ENCODE measurements at regions not wholly inside any gene's neighbourhood (a gene's known extent, or its start where the extent isn't known, plus 50 kb on each side); places are given as distances from the start of the nearest gene placed in this dataset.

DNA sequence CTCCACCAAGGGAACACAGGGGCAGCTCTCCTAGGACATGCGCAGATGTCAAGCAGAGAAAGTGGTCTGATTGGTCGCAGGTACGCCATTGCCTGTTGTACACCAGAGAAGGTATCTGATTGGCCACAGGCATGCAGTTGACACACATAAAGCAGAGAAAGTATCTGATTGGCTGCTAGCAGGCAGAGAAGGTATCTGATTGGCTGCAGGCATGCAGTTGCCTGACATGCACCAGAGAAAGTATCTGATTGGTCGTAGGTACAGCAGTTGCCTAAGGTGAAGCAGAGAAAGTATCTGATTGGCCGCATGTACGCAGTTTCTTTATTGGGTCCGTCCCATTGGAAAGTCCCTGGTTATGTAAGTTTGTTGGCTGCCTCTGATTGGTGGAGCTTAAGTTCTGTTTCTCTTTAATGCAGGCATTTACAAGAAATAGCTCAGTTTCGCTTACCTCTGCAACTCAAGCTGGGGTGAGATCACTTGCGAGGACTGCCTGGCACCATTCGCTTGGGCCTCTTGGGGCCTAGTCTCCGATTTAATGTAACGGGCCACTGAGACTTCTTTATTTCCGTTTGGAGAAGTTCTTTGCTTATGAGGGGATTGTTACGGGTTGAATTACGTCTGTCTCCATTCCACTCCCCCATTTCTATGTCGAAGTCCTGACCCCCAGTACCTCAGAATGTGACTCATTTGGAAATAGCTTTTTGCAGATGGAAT, 74.2 kb downstream of the SIK1 start:
- Histone ChIP-seq H2AFZ (ENCODE audit: low read length) (no peak overlapping the region), H4K20me1 (ENCODE audit: low read length) (no peaks in the 10 kb centered on the region), H3K27ac (ENCODE audit: low read length) (no peak overlapping the region), H3K9me2 (replicated peaks; ENCODE audit: low read length) (no peaks in the 10 kb centered on the region), H3K36me3 (ENCODE audit: low read depth, low read length) (no peaks in the 10 kb centered on the region), H3K9me3 (ENCODE audit: low read length) (no peaks in the 10 kb centered on the region), H3K4me1 (ENCODE audit: insufficient read depth, low read length) (no peaks in the 10 kb centered on the region), H3K4me3 (ENCODE audit: low read length) (no peak overlapping the region), H3K9ac (ENCODE audit: low read length) (no peak overlapping the region), H3K27me3 (ENCODE audit: low read length) (no peaks in the 10 kb centered on the region), H3K4me2 (ENCODE audit: low read length) (no peak overlapping the region), H3K79me2 (ENCODE audit: low read length) (no peaks in the 10 kb centered on the region), H3F3A (ENCODE audit: low read length, unreplicated experiment) (no peaks in the 10 kb centered on the region)
- CTCF ChIA-PET: no interaction called here
- POLR2A ChIA-PET (ENCODE audit: unreplicated experiment): no interaction called here
- peak; percentile 12 for DNase-seq
- intact Hi-C loops (cut with micrococcal nuclease): no loop called here
- no peak; the same call in 1 of the 2 replicates for ATAC-seq
- TF ChIP-seq EZH2phosphoT487 (IDR thresholded peaks at IDR 0.05; ENCODE audit: borderline replicate concordance, low read length): no peak
- TF ChIP-seq, protein P1, sequence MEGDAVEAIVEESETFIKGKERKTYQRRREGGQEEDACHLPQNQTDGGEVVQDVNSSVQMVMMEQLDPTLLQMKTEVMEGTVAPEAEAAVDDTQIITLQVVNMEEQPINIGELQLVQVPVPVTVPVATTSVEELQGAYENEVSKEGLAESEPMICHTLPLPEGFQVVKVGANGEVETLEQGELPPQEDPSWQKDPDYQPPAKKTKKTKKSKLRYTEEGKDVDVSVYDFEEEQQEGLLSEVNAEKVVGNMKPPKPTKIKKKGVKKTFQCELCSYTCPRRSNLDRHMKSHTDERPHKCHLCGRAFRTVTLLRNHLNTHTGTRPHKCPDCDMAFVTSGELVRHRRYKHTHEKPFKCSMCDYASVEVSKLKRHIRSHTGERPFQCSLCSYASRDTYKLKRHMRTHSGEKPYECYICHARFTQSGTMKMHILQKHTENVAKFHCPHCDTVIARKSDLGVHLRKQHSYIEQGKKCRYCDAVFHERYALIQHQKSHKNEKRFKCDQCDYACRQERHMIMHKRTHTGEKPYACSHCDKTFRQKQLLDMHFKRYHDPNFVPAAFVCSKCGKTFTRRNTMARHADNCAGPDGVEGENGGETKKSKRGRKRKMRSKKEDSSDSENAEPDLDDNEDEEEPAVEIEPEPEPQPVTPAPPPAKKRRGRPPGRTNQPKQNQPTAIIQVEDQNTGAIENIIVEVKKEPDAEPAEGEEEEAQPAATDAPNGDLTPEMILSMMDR (conservative IDR thresholded peaks at IDR 0.05; ENCODE audit: low read depth, low read length): no peak
- no peak for TF ChIP-seq EZH2 (IDR thresholded peaks at IDR 0.05; ENCODE audit: low read length, unreplicated experiment)
- BruUV-seq (replicated peaks): no TSS peak

- intact Hi-C loops (cut with micrococcal nuclease): no loop called here
- DNase-seq: no peak
- Histone ChIP-seq H3K9me2 (replicated peaks; ENCODE audit: low read length) (no peaks in the 10 kb centered on the region), H3K79me2 (ENCODE audit: low read length) (no peaks in the 10 kb centered on the region), H3K4me2 (ENCODE audit: low read length) (no peak overlapping the region), H2AFZ (ENCODE audit: low read length) (no peak overlapping the region), H3K4me1 (ENCODE audit: insufficient read depth, low read length) (no peaks in the 10 kb centered on the region), H3K4me3 (ENCODE audit: low read length) (no peak overlapping the region), H3K27ac (ENCODE audit: low read length) (no peak overlapping the region), H3K9me3 (ENCODE audit: low read length) (no peaks in the 10 kb centered on the region), H3K9ac (ENCODE audit: low read length) (no peak overlapping the region), H3K27me3 (ENCODE audit: low read length) (no peaks in the 10 kb centered on the region), H3F3A (ENCODE audit: low read length, unreplicated experiment) (no peaks in the 10 kb centered on the region), H3K36me3 (ENCODE audit: low read depth, low read length) (no peaks in the 10 kb centered on the region), H4K20me1 (ENCODE audit: low read length) (no peaks in the 10 kb centered on the region)
- ChIA-PET POLR2A (ENCODE audit: unreplicated experiment) (no interaction called here), CTCF (no interaction called here)
- TF ChIP-seq EZH2 (IDR thresholded peaks at IDR 0.05; ENCODE audit: low read length, unreplicated experiment) (no peak), EZH2phosphoT487 (IDR thresholded peaks at IDR 0.05; ENCODE audit: borderline replicate concordance, low read length) (no peak)
- TF ChIP-seq, protein P1 (conservative IDR thresholded peaks at IDR 0.05; ENCODE audit: low read depth, low read length): no peak
- ATAC-seq: no peak
- no TSS peak for BruUV-seq (replicated peaks)
These were observed 74.8 kb downstream of the SIK1 start for GRCh38 chr21:43352154-43352537.

- no TSS peak for BruUV-seq (replicated peaks)
- Histone ChIP-seq H3K36me3 (ENCODE audit: low read depth, low read length) (no peaks in the 10 kb centered on the region), H4K20me1 (ENCODE audit: low read length) (no peaks in the 10 kb centered on the region), H3F3A (ENCODE audit: low read length, unreplicated experiment) (no peaks in the 10 kb centered on the region), H3K27ac (ENCODE audit: low read length) (no peak overlapping the region), H3K4me1 (ENCODE audit: insufficient read depth, low read length) (no peaks in the 10 kb centered on the region), H3K9me3 (ENCODE audit: low read length) (no peaks in the 10 kb centered on the region), H3K9ac (ENCODE audit: low read length) (no peak overlapping the region), H3K4me2 (ENCODE audit: low read length) (no peak overlapping the region), H3K27me3 (ENCODE audit: low read length) (no peaks in the 10 kb centered on the region), H3K9me2 (replicated peaks; ENCODE audit: low read length) (no peaks in the 10 kb centered on the region), H3K4me3 (ENCODE audit: low read length) (no peak overlapping the region), H2AFZ (ENCODE audit: low read length) (no peak overlapping the region), H3K79me2 (ENCODE audit: low read length) (no peaks in the 10 kb centered on the region)
- TF ChIP-seq, protein P1 (conservative IDR thresholded peaks at IDR 0.05; ENCODE audit: low read depth, low read length): no peak
- TF ChIP-seq EZH2 (IDR thresholded peaks at IDR 0.05; ENCODE audit: low read length, unreplicated experiment): no peak
- peak; percentile 22; the same call in 1 of the 2 replicates for ATAC-seq
- ChIA-PET POLR2A (ENCODE audit: unreplicated experiment) (no interaction called here), CTCF (no interaction called here)
- no peak for DNase-seq
- intact Hi-C loops (cut with micrococcal nuclease): no loop called here
These were observed 75.3 kb downstream of the SIK1 start for GRCh38 chr21:43351501-43352153.
